Lower leg skin (tissue), 4 donors: ENCODE measurements at regions not wholly inside any gene's neighbourhood (a gene's known extent, or its start where the extent isn't known, plus 50 kb on each side); places are given as distances from the start of the nearest gene placed in this dataset.

Experiments used
- DNase-seq, 2 donors: peaks; one replicate each; pipeline ENCODE4 v3.0.0-alpha.2; 2019; ENCODE audit warnings: low spot score in 2 of 2
- H3K4me3 ChIP-seq: fragments of 200-600 bp; sonication (generic); 2 replicates; pipeline ENCODE4 v1.5.1; 2017; ENCODE audit warnings: mild to moderate bottlenecking, low read depth; ENCODE audit not compliant: poor library complexity, severe bottlenecking
- CTCF ChIP-seq, 3 donors: fragments of 450-650 bp; IDR thresholded peaks; one replicate each; pipeline ENCODE4 v1.5.1; 2016; ENCODE audit warnings: antibody characterized with exemption in 3 of 3, mild to moderate bottlenecking in 3 of 3, moderate library complexity in 2 of 3
- POLR2A ChIP-seq, 2 donors: fragments of 450-650 bp; IDR thresholded peaks; one replicate each; pipeline ENCODE4 v1.6.1; 2016 to 2017; ENCODE audit warnings: antibody characterized with exemption in 2 of 2, mild to moderate bottlenecking in 1 of 2, moderate library complexity in 1 of 2
- WGBS, 2 donors: methylation state at CpG; one replicate each; pipeline ENCODE4 v1.1.5; 2018; 5-methylcytosine and 5-hydroxymethylcytosine counted together
- intact Hi-C: fragments of 100-400 bp; cut with DNase I; formaldehyde crosslinking; loops from one replicate; pipeline ENCODE4 v1.15.0; 2023; ENCODE audit warnings: low total_unique reads

GRCh38 chr7:84447636-84448293 is 253.2 kb upstream of the SEMA3A start:
- peak in 1 of 2 donors; percentile 75 for DNase-seq
- TF ChIP-seq POLR2A (IDR thresholded peaks at IDR 0.05), result no peak
- no peak for TF ChIP-seq CTCF (IDR thresholded peaks at IDR 0.05)
- 95% methylated on average over 17 of the region's 17 CpGs for WGBS, 2 donors

GRCh38 chr7:84446991-84447480 is 252.4 kb upstream of the SEMA3A start:
- no peak overlapping the region for H3K4me3 ChIP-seq
- intact Hi-C loops, result no loop called here
- TF ChIP-seq CTCF (IDR thresholded peaks at IDR 0.05), result no peak
- no peak for TF ChIP-seq POLR2A (IDR thresholded peaks at IDR 0.05)
- 96 to 97% methylated on average over 9 to 14 of the region's 14 CpGs for WGBS, 2 donors
- peak in 1 of 2 donors; percentile 84 for DNase-seq

More at GRCh38 chr7:84447636-84448293, 253.2 kb upstream of the SEMA3A start:
- intact Hi-C loops, result no loop called here
- no peak overlapping the region for H3K4me3 ChIP-seq

GRCh38 chr7:84425702-84426259 is 231.2 kb upstream of the SEMA3A start:
- no peak overlapping the region for H3K4me3 ChIP-seq
- no peak for DNase-seq
- intact Hi-C loops, result no loop called here
- 80 to 82% methylated on average over 5 of the region's 5 CpGs for WGBS, 2 donors
- no peak for TF ChIP-seq POLR2A (IDR thresholded peaks at IDR 0.05)
- TF ChIP-seq CTCF (IDR thresholded peaks at IDR 0.05), result no peak

- TF ChIP-seq POLR2A (IDR thresholded peaks at IDR 0.05), result no peak
- TF ChIP-seq CTCF (IDR thresholded peaks at IDR 0.05), result no peak
- DNase-seq, result no peak
- no peak overlapping the region for H3K4me3 ChIP-seq
- intact Hi-C loops, result no loop called here
Measured at GRCh38 chr7:84422790-84423189, 228.2 kb upstream of the SEMA3A start.

GRCh38 chr7:84412161-84412969 is 217.8 kb upstream of the SEMA3A start:
- intact Hi-C loops, result no loop called here
- no peak for DNase-seq
- no peak for TF ChIP-seq POLR2A (IDR thresholded peaks at IDR 0.05)
- TF ChIP-seq CTCF (IDR thresholded peaks at IDR 0.05), result no peak
- WGBS, 2 donors, result 33 to 51% methylated on average over 2 of the region's 2 CpGs
- H3K4me3 ChIP-seq, result no peak overlapping the region
